Stimulated activated CD4-positive, alpha-beta T cell treated with anti-CD3 and anti-CD28 coated beads, Interleukin-4, amount 100 ng/mL, for 24 hours (primary cell): ENCODE measurements at regions not wholly inside any gene's neighbourhood (a gene's known extent, or its start where the extent isn't known, plus 50 kb on each side); places are given as distances from the start of the nearest gene placed in this dataset.
"Not testable (repeated sequence)": the region's sequence is repeated elsewhere in the genome, so short reads cannot be mapped to it uniquely, and the experiment has no call there.

Source experiments
- DNase-seq: peaks from one replicate; pipeline ENCODE4 v3.0.0-alpha.2; 2020

DNA sequence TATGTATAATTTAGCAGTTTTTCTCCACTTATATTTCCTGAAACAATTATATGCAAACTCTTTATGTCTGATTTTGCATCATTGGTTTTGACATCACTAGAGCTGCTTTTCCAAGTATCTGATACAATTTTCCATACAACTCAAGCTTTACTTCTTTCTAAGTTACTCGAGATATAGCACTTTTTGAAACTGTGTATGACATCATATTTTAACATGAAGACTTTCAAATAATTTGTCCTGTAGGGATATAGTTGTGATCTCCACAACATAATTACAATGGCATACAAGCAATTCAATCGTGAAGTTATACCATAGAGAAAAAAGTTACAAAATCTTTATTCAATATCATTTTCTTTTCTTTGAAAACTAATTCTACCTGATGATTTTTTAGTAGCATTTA, 173.0 kb downstream of the LEPR start:
- no peak for DNase-seq

DNA sequence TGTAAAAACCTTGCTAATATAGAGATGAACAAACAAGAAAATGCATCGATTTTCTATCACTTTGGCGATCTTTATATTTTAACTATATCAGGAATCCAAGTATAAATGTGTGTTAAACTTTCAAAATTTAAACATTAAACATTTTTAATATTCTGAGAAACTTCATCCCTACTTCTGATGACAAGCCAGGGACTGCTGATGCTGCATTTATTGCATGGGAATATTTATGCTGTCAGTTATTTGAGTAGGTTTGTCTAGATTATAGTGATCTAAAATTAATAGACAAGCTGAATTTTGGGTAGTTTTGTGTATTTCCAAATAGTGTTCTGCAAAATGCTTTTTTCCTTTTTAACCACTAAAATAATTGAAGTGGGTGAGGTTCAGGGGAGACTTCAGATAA, 175.3 kb downstream of the LEPR start:
- no peak for DNase-seq

DNA sequence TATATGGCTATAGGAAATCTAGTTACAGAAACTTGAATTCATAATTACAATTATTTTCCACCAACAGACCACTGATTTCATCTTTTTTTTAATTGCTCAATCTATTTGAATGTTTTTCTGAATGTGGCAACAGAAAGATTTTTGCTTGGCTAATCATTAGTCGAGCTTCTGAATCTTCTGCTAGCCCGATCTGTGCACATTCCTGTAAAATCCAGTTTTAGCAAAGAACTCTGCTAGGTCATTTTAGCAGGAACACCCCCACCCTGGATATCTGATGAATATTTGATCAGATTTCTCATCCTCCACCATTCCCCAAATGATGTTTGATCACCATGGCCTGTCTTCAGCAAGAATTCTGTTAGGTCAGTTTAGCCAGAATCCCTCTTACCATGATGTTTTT, 176.3 kb downstream of the LEPR start:
- DNase-seq: no peak

DNA sequence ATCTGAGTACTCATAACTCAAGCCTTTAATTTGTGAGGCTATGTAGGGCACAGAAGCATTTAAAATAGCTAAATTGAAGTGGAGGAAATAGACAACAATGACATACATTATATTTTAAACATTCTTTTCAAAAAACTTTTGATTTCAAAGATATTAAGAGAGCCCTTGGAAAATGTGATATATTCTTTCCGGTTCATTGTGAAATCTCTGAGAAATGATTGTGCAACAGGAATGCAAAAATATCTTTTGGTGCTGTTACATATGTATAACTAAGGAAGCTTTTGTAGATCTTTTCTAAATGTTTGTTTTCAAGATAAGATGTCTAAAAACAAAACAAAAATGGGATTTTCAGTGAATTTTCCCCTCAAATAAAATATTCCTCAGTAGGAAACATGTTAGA, 185.2 kb downstream of the LEPR start:
- no peak for DNase-seq

DNA sequence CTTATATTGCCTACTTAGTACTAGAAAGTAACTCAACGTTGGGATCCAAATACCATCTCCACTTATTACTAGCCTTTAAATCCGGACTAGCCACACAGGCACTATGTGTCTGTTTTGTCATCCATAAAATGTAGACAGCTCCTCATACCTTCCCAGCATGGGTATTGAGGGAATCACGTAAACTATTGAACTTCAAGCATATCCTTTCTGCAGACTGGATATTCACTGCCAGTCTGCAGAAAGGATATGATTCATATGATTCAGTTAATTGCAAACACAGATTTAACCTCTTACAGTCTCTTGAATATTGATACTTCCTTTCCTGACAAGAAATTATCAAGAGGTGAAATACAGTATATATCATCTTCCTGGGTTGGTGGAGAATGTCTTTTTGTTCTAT, 186.0 kb downstream of the LEPR start:
- DNase-seq: no peak

DNA sequence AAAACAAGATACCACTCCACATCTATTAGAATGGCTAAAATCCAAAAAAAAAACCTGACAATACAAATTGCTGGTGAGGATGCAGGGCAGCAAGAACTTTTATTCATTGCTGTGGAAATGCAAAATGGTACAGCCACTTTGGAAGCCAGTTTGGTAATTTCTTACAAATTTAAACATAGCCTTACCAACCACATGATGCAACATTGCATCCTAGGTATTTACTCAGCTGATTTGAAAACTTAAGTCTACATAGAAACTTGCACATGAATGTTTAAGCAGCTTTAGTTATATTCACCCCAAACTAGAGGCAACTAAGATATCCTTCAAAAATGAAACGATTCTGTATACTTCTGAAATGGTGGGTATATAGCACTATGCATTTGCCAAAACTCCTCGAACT, 178.8 kb upstream of the PDE4B start:
- no peak for DNase-seq

DNA sequence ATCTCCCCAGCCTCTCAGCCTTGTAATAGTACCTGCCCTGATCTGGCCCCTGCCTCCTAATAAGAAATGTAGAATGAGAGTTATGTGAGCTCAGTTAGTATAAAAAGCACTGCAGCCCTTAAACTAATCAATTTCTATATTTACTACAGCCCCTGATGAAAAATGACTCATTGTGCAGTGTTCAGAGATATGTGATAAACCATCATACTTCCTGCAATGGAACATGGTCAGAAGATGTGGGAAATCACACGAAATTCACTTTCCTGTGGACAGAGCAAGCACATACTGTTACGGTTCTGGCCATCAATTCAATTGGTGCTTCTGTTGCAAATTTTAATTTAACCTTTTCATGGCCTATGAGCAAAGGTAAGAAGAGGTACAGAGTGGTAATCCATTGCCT, 176.8 kb upstream of the PDE4B start:
- no peak for DNase-seq

DNA sequence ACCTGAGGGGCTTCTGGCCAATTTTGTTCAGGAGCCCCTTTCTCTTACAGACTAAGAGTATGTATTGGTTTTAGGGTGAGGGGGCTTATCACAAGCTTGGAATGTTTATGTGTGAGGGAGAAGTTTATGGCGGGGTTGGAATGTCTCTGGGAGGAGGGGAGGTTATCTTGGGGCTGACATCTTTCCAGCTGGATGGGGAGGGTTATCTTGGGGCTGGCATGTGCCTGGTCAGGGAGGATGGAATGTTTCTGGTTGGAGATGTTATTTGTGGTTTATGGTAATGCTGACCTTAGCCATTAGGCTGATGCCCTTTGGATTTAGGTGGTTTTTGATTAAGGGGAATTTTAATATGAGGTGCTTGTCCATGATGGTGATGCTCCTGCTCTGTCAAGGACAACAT, 171.0 kb upstream of the PDE4B start:
- not testable (repeated sequence) for DNase-seq

DNA sequence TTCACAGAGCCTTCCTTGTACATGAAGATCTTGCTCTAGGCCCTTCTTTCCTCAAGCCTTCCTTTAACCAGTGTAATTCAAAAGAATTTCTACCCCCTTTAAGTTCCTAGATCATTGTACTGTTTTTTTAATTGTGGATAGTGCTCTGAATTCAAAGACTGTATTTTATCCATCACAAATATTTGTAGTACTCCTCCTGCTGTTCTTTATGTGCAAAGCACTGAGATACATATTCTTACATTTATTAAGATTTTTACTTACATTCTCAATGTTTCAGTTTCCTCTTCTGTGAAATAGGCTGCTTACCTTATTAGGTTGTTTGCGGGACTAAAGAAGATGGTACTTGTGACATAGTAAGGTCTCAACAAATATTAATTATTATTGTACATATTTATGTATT, 168.8 kb upstream of the PDE4B start:
- no peak for DNase-seq

DNA sequence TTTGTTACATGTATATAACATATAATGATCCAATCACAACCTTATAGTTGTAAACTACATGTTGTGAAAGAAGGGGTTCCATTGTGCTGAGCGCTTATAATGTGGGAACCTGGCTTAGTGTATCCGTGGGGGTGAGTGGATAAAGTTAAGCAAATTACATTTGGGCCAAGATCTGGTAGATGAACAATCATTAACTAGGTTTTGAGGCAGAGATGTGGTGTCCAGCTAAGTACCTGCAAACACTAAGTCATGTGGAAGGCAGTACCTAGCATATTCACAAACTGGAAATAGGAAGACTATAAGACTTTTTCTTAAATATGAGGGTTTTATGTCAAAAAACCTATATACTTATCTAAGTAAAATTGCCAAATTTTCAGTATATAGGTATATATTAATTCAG, 167.2 kb upstream of the PDE4B start:
- no peak for DNase-seq

DNA sequence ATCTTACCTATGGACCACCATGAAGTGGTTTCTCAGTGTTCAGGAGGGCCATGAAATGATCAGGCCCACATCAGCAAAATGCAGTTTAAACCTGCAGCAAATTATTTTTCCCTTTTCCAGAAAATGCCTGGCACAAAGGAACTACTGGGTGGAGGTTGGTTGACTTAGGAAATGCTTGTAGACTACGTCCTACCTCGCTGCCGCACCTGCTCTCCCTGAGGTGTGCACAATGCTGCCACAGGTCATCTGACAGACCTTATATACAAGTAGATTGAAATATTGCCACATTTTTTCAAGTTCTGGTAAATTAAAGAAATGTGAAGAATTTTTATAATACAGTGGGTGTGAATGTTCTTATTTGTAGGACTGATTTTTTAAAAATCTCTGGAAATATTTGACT, 166.7 kb upstream of the PDE4B start:
- DNase-seq: no peak

DNA sequence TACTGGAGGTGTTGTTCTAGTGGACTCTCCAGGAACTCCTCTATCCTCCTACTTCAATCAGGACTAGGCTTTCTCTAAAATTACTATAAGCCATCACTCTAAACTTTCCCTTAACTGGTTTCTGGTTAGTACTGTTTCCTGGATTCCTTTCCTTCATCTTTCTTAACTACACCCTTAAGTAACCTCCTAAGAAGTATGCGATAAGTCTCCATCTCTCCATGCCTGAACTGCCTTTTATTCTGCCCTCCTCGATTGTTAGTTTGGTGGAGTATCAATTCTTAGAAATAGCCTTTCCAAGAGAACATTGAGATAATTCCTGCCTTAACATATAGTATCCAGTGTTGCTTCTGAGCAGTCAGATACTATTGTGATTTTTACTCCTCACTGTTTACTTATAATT, 162.9 kb upstream of the PDE4B start:
- DNase-seq: no peak

DNA sequence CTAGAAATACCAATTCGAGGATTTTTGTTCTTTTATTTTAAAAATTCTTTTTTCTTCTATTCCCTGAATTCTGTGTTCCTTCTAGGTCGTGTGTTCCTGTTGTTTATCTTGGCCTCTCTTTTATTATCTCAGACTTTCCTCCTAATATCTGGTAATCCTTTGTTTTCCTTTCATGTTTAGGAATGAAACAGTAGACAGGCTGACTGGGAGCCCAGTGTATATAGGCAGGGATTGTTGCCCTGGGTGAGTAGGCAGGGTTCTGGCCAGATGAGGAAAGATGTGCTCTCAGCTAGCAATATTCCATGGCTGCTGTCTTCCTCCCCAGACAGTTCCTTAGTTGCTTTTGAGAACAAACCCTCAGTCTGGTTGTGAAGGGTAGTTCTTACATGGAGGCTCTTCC, 161.8 kb upstream of the PDE4B start:
- no peak for DNase-seq

DNA sequence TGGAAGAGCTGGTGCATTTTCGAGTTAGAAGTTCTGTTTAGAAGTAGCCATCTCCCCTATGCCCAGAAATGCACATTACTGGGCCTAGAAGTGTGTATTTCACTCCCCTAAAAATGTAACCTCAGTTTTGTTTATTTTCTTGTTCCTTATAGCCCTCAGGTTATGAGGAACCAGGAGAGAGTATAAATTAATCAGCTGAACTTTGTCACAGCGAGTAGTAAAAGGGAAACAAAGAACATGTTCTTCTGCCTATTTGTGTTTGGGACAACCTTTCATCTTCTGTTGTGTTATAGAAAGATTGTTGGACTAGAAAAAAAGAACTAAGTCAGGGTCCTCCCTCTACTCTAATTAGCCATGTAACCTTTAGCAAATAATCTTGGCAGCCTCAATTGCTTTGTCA, 160.5 kb upstream of the PDE4B start:
- no peak for DNase-seq

DNA sequence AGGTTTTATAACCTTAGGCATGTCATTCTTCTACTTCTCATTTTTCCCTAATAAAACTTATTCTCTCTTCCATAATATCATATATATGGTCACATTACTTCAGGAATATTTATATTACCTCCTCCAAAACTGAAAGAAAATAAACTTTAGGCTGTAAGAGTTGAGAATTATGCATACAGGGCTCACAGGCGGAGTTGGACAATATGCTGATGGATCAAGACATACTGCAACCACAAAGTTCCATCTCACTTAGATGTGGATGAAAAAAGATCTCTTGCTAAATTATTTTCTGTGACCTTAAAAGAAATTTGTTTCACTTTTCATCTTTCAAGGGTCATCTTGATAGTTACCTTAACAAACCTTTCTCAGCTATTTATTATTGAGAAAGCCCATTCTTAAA, 152.6 kb upstream of the PDE4B start:
- DNase-seq: no peak

DNA sequence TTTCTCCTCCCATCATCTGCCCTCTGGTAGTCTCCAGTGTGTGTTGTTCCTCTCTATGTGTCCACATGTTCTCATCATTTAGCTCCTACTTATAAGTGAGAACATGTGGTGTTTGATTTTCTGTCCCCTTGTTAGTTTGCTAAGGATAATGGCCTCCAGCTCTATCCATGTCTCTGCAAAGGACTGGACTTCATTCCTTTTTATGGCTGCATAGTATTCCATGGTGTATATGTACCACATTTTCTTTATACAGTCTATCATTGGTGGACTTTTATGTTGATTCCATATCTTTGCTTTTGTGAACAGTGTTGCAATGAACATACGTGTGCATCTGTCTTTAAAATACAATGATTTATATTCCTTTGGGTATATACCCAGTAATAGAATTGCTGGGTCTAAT, 143.5 kb upstream of the PDE4B start:
- DNase-seq: not testable (repeated sequence)

DNA sequence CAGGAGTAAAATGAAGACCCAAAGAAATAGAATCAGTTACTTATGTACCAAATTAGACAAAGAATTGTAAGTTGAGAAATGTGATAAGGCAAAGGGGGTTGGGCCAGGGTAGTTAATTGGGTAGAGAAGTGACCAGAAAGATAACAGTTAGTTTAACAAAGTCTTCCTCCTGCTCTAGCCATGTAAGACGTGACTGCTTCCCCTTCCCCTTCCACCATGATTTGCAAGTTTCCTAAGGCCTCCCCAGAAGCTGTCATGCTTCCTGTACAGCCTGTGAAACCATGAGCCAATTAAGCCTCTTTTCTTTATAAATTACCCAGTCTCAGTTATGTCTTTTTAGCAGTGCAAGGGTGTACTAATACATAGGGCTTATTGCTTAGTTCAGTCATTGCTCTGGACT, 142.0 kb upstream of the PDE4B start:
- no peak for DNase-seq

DNA sequence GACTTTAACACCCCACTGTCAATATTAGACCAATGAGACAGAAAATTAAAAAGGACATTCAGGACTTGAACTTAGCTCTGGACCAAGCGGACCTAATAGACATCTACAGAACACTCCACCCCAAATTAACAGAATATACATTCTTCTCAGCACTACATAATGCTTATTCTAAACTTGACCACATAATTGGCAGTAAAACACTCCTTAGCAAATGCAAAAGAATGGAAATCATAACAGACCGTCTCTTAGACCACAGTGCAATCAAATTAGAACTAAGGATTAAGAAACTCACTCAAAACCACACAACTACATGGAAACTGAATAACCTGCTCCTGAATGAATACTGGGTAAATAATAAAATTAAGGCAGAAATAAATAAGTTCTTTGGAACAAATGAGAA, 138.2 kb upstream of the PDE4B start:
- DNase-seq: not testable (repeated sequence)

DNA sequence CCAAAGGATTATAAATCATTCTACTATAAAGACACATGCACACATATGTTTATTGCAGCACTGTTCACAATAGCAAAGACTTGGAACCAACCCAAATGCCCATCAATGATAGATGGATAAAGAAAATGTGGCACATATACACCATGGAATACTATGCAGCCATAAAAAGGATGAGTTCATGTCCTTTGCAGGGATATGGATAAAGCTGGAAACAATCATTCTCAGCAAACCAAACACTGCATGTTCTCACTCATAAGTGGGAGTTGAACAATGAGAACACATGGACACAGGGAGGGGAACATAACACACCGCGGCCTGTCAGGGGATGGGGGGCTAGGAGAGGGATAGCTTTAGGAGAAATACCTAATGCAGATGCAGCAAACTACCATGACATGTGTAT, 135.1 kb upstream of the PDE4B start:
- not testable (repeated sequence) for DNase-seq

DNA sequence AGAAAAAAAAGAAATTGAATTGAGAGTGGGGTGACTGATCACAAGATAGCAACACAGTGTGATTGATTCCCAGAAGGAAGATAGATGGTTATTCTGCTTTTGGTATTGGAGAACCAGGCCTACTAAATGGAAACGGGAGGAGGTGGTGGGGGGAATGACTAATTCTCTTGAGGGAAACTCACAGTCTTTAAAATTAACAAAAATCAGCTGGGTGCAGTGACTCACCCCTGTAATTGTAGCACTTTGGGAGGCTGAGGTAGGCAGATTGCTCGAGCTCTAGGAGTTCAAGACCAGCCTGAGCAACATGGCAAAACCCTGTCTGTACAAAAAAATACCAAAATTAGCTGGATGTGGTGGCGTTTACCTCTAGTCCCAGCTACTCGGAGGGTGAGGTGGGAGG, 134.6 kb upstream of the PDE4B start:
- no peak for DNase-seq

DNA sequence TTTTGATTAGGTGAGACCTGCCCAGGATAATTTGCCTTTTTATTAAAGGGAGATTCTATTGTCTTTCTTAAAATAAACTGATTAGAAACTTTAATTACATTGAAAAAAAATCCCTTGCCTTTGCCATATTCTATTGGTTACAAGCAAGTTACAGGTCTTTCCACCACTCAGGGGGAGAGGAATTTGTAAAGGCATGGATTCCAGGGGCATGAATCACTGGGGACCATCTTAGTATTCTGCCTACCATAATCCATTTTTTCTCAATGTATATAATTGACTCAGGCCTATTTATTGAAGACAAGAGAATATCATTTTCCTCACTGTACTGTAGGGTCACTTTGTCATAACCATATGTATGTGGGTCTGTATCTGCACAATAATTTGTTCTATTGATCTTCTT, 124.3 kb upstream of the PDE4B start:
- DNase-seq: no peak

DNA sequence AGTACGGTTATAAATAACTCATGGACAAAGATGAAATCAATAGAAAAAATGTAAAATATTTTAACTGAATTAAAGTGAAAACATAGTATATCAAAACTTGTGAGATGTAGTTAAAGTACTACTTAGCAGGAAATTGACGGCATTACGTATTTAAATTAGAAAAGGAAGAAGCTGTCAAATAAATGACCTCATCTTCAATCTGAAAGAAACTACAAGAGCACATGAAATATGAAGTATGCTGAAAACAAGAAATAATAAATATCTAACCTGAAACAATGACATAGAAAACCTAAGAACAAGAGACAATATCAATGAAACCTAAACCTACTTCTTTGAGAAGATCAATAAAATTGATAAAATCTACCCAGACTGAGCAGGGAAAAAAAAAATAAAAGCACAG, 122.2 kb upstream of the PDE4B start:
- DNase-seq: no peak

DNA sequence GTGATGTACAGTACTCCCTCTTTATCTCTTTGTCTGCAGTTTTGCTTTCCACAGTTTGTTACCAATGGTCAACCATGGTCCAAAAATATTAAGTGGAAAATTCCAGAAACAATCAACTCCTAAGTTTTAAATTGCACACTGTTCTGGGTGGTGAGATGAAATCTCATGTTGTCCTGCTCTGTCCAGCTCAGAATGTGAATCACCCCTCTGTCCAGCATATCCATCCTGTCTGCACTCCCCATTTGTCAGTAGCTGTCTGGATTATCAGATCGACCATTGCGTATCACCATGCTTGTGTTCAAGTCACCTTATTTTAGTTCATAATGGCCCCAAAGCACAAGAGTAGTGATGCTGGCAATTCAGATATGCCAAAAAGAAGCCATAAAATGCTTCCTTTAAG, 118.2 kb upstream of the PDE4B start:
- DNase-seq: no peak

DNA sequence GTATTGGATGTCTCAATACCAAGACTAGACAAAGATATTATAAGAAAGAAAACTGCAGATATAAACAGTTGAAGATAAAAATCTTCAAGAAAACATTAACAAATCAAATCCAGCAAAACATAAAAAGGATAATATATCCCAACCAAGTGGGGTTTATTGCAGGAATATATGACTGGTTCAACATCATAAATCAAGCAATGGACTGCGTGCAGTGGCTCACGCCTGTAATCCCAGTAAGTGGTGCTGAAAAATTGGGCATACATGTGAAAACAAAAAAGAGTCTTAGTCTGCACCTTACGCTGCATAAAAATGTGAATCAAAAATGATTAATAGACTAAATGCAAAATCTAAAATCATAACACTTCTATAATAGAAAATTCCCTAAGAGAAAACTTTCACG, 112.9 kb upstream of the PDE4B start:
- DNase-seq: no peak

DNA sequence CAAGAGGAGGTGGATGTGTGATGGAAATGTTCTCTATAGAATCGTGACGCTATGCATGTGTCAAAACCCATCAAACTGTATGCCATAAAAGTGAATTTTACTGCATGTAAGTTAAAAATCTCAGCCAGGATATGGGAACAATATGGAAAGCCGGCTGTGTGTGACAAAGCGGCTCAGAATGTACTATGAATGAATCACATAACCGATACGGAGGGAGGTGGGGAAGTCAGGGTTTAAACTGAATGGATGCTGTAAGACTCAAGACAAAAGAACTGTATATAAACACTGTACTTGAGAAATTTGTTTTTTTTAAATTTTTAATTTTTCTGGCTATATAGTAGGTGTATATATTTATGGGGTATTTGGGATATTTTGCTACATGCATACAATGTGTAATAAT, 111.6 kb upstream of the PDE4B start:
- no peak for DNase-seq

DNA sequence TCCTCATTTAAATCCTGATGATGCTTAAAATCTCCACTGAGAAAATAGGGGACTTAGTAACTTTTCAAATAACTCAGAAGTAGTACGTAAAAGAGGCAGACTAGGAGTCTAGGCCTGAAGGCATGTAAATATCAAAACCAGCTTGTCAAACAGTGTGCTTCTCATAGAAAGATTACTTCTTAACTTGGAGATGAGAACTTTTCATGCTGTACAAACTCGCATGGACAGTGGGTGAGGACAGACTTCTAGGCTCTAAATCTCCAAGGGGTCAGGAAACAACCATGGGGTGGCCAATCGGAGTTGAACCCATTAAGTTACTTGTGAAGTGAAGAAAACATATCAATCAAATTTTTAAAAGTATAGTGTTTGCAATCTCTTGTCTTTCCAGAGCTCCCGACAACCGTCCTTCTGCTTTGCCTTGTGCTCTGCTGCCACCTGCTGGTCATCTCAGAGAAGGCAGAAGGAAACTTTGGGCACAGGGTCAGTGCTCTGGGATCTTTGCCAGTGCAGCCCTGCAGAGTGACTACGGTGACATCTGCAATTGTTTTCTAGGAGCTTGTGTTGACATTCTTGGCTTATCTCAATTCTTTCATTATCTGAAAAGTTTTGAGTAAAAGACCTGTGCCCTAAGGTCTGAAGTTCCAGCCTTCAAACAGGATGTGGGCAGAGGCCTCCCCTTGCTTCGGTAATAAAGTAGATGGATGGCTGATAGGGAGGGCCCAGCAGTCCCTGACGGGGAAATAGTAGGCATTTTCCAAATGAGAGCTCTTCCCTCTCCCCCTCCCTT, 105.1 kb upstream of the PDE4B start:
- DNase-seq: peak; percentile 82
